ENCODE measurements at regions not wholly inside any gene's neighbourhood (a gene's known extent, or its start where the extent isn't known, plus 50 kb on each side); places are given as distances from the start of the nearest gene placed in this dataset.

- H3K27me3 ChIP-seq = no peaks in the 10 kb centered on the region
Observed at GRCh38 chr2:23231865-23232264, 153.1 kb upstream of the KLHL29 start.

GRCh38 chr2:23235292-23235691 lies 149.7 kb upstream of the KLHL29 start:
- Histone ChIP-seq H3K4me1 (no peaks in the 10 kb centered on the region), H3K36me3 (no peaks in the 10 kb centered on the region), H3K9me3 (no peaks in the 10 kb centered on the region), H3K4me3 (no peak overlapping the region), H3K27me3 (peaks cover 0 to 3% (median 0%) of the 10 kb centered on the region in 9 donors), H3K27ac (no peak overlapping the region)
- no peak for ATAC-seq
- 70 to 84% (median 82%) methylated on average over 2 of the region's 2 CpGs for WGBS, 4 donors
- no peak for DNase-seq
- TF ChIP-seq POLR2A (IDR thresholded peaks at IDR 0.05) (no peak), CTCF (IDR thresholded peaks at IDR 0.05) (no peak)
- intact Hi-C loops (cut with DNase I) = no loop called here

More at GRCh38 chr2:23231865-23232264, 153.1 kb upstream of the KLHL29 start:
- DNase-seq (peak in 1 of 5 donors; percentile 11), ATAC-seq (no peak)
- Histone ChIP-seq H3K27ac (no peak overlapping the region), H3K36me3 (no peaks in the 10 kb centered on the region), H3K4me1 (no peaks in the 10 kb centered on the region), H3K4me3 (no peak overlapping the region), H3K9me3 (no peaks in the 10 kb centered on the region)
- WGBS, 4 donors = 81 to 94% (median 87%) methylated on average over 7 of the region's 7 CpGs
- intact Hi-C loops (cut with DNase I) = no loop called here
- TF ChIP-seq CTCF (IDR thresholded peaks at IDR 0.05) (no peak), POLR2A (IDR thresholded peaks at IDR 0.05) (no peak)

- intact Hi-C loops (cut with DNase I) = no loop called here
- Histone ChIP-seq H3K9me3 (no peaks in the 10 kb centered on the region), H3K27me3 (peaks cover 0 to 3% (median 0%) of the 10 kb centered on the region in 9 donors), H3K4me1 (no peaks in the 10 kb centered on the region), H3K4me3 (no peak overlapping the region), H3K27ac (no peak overlapping the region), H3K36me3 (no peaks in the 10 kb centered on the region)
- TF ChIP-seq CTCF (IDR thresholded peaks at IDR 0.05) (no peak), POLR2A (IDR thresholded peaks at IDR 0.05) (no peak)
- ATAC-seq (no peak), DNase-seq (no peak)
- WGBS, 4 donors = 56 to 64% (median 61%) methylated on average over 6 of the region's 6 CpGs
Observed at GRCh38 chr2:23235736-23236135, 149.2 kb upstream of the KLHL29 start.

- DNase-seq (no peak), ATAC-seq (no peak)
- Histone ChIP-seq H3K9me3 (no peaks in the 10 kb centered on the region), H3K27me3 (peaks cover 0 to 3% (median 0%) of the 10 kb centered on the region in 9 donors), H3K4me1 (no peaks in the 10 kb centered on the region), H3K4me3 (no peak overlapping the region), H3K36me3 (no peaks in the 10 kb centered on the region), H3K27ac (no peak overlapping the region)
- intact Hi-C loops (cut with DNase I) = no loop called here
- WGBS, 4 donors = 83 to 90% (median 87%) methylated on average over 7 of the region's 7 CpGs
- TF ChIP-seq CTCF (IDR thresholded peaks at IDR 0.05) (no peak), POLR2A (IDR thresholded peaks at IDR 0.05) (no peak)
Observed at GRCh38 chr2:23237147-23237546, 147.8 kb upstream of the KLHL29 start.

Data from heart left ventricle (tissue), 16 donors.